ENCODE measurements at regions not wholly inside any gene's neighbourhood (a gene's known extent, or its start where the extent isn't known, plus 50 kb on each side); places are given as distances from the start of the nearest gene placed in this dataset.

DNA sequence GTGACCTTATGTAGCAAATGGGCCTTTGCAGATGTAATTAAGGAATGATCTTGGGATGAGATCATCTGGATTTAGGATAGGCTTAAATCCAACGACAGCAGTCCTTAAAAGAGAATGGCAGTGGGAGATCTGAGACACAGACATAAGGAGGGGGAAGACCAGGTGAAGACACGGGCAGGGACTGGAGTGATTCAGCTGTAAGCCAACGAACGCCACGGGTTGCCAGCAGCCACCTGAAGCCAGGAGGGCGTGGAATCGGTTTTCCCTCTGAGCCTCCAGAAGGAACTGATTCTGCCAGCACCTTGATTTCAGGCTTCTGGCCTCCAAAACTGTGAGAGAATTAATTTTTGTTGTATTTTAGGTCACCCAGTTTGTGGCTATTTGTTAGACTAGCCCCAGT, 218.6 kb upstream of the ANKRD55 start:
- no peak for FAIRE-seq

DNA sequence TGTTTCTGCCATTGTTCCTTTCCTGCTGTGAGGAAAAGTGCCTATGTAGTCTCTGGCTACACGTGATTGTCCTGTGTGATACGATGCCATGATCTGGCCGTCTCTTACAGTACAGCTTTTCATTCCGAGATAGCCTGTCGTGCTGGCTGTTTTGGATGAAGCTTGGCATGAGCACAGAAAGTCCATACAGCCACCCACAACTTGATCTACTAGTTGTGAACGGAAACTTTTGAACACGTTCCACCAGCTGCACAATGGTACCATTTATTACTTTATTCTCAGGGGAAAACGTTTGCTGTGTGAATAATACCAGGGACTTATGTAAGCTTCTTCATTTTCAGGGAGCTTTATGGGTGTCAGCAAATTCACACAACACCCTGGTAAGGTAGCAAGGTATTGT, 217.6 kb upstream of the ANKRD55 start:
- no peak for FAIRE-seq

DNA sequence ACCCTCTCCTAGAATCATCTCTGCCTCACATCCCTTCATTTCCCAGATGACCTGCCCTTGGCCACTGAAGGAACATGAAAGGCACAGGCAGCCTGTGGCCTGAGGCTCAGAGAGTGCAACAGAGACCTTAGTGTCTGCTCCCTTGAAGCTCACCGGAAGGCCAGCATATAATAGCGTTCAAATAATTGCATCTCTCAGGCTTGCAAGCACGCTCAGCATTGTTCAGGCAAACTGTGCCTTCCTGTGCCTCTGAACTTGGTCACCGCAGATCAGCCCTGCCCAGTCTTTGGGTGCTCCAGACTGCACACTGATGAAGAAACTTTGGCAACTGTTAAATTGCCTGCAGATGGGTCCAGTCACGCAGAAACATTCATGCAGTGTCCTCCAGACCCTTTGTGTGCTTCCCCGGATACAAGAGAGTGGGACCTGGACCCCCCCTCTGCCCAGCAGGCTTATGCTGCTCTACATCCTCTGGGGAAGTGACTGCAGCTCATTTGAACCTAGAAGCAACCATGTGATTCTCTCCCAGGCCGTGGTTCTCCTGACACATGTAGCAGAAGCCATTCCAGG, 216.0 kb upstream of the ANKRD55 start:
- no peak for FAIRE-seq

DNA sequence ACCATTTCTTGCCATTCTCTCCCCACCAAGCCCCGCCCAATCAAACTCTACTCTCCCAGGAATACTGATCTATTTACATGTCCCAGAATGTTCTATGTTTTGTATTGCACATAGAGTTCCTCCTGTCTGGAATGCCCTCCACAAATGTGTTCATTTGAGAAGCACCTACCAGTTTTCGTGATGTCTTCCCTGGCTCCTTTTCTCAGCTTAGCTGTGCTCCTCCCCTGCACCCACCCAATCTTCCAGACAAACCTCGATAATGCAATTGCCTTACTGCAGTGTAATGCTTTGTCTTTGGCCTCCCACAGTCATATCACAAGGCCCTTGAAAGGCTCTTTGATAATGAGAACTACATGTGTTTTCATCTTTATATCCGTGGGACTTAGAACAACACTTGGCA, 214.5 kb upstream of the ANKRD55 start:
- FAIRE-seq, result no peak

DNA sequence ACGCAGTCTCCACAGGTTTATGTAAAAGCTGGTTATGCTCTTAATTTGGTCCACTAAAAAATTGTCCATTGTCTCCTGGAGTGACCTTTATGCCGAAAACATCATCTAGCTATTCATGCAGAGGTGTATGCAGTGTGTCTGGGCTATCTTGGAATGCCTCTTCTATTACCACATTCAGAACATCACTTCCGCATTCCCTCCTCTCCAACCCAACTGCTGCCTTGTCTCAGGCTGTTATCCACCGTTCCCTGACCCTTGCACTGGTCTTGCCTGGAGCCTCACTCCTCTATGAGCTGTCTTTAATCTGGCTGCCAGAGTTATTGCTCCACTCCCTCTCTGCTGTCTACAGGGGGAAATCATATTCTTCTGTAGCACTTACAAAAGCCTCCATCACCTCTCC, 214.1 kb upstream of the ANKRD55 start:
- FAIRE-seq, result no peak

DNA sequence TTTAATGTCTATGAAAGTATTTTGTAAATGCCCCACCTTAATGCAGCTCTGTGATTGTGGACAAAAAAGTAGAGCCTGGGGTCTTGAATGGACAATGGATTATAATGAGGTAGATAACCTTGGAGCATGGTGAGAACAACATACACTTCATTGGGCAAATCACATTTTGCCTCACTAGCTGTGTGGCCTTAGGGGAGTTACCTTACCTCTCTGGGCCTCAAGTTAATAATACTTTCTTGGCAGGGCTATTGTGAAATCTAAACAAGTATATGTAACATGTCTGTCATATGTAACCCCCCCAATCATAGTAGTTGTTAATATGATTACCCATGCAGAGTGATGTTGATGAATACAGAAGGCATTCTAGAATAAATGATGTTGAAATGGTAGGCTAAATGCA, 213.6 kb upstream of the ANKRD55 start:
- FAIRE-seq, result no peak

DNA sequence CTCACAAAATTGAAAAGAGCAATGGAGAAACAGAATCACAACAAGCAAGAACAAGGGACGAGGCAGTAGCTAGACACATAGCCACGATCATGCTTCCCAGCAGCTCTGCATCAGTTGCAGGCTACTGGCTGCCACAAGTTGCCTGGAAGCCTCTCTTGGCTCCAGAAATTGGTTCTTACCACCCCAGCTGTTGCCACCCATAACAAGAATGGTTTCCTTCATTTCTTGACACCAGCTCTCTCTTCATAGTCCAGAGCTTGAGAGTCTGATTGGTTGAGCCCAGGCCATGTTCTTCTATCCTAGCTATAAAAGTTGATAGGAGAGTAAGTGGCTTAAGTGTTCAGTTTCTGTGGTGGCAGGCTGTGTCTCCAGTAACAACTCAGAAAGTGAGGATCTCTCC, 210.7 kb upstream of the ANKRD55 start:
- FAIRE-seq, result no peak

DNA sequence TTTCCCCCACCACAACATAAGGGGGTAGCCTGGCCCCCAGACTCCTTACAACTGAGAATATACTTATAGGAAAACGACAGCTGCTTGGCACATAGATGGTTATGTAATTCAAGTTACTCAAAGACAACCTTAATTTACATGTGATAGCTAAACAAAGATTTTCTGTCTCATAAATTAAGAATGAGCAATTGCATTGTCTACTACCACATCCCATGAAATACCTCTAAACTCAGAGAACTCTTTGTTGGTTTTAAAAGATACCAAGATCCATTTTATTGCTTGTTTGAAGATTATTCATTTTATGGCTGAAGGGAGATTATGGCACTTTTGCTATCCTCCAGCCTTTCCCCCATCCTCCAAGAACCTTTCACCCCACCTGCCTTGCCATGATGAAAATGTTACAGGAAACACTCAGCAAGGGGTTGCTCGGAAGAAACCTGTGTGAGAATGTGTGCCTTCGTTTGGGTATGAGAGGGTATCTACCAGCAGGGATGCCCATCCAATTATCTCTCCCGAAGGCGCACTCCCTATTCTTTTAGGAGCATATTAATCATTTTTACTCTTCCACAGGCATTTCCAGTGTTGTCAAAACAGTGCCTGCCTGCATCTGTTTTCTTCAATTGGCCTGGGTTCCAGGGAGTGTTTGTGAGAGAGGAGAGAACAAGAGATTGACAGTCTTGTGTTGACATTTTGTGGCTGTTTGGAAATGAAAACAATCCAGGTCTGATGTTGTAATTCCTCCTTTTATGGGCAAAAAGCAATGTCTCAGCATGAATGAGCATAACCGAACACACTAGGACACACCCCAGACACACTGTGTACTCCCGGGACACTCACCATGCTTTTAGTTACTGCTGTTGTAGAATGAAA, 208.0 kb upstream of the ANKRD55 start:
- no peak for FAIRE-seq

DNA sequence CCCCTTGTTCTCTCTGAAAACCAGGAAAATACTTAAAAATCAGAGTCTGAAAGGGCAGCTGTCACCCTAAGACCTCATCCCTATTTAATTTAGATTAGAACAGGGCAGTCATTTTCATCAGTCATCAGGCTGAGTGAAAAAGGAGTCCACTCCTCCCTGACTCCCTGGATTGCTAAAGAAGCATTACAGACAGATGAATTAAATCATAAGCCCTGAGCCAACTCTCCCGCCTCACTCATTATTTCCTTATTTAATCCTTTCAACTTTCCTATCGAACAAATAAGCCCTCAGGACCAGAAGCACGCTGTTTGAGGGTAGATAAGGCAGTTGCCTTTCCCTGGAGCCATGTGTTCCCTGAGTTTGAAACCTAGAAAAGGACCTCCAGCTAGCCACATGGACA, 201.9 kb upstream of the ANKRD55 start:
- FAIRE-seq, result no peak

DNA sequence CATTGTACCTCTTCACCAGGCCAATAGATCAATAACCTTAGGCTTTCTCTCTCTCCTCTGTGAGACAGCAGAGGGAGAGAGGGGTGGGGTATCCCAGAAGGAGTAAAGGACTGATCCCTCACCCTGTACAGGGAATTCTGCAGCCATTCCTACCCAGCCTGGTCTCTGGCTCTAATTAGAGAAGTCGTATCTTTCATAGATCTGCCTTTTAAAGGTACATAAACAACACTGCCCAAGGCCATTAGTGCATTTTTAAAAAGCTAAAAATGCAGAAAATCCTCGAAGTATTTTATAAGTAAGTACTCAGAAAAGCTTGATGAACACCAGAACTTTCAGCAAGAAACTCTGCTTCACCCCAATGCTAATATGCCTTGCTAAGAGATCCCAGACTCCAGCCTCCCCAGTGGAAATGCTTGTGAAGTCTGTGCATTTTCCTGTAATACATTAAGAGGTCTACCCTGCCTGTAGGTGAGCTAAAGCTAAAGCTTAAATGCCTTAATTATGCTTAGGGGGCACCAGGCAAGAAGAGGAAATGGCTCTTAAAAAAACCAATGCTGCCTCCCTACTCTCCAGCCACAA, 200.0 kb upstream of the ANKRD55 start:
- FAIRE-seq, result no peak

DNA sequence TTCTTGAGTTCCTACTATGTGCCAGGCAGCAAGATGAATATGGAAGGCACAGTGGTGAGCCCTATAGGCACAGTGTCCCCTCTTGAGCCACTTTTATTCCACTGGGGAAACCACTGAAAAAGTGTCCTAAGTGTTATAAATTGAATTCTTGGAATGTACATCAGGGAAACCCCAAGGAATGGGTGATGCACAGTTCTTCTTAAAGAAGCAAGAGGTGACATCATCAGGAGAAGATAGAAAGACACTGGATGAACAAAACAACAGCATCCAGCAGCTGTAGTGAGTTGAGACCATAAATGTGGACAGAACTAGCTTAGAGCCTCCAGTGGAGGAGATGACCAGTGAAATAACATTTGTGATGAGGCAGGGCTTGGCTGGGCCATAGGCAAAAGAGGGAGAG, 199.2 kb upstream of the ANKRD55 start:
- no peak for FAIRE-seq

DNA sequence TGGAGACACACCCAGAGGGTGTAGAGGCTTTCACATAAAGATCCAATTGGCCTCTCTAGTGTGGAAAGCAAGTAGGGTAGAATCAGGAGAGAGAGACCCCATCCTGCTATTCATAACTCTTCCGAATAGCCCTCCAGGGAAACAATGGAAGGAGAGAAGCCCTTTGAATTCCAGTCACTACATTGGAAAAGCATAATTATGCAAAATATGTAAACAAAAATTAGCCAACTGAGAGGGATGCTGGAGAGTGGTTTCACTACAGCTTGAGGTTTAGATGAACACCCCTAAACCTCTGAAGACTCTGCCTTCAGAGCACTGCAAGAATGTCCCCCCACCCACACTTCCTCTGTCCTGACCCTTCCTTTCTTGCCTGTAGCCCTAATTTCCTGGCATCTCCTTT, 197.3 kb upstream of the ANKRD55 start:
- FAIRE-seq, result no peak

DNA sequence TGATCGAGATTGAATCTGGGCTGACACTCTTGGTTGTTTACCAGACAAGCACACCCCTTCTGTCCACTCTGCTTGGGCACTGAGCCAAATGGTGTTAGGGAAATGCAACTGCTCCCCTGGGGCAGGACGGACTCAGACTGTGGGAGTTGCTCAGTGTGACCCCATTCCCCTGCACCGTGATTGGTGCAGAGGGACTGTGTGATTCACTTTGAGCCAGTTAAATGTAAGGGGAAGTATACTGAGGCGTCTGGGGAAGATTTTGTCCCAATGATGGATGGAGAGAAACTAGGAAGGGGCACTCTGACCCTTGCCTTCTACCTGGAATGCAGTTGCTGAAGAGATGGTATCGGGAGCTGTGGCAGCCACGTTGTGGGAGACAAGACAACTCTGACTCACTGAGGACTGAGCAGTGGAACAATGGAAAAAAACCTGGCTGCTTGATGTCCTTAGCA, 196.0 kb upstream of the ANKRD55 start:
- no peak for FAIRE-seq

DNA sequence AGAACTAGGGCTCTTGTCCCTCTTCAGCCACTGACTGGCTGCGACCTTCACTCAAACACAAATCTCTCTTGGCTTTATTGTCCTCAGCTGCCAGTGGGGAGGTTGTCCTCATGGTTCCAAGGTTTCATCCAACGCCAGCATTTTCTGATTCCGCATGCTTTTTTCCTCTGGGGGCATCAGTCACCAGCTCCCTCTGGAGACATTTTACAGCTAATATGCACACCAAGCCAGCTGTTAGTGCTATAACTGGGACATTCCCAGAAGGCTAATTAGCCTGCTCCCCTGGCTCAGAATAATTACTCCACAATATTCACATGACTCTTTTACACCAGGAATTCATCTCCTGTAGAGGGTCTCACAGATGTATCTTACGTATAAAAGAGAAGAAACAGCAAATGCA, 193.6 kb upstream of the ANKRD55 start:
- no peak for FAIRE-seq

DNA sequence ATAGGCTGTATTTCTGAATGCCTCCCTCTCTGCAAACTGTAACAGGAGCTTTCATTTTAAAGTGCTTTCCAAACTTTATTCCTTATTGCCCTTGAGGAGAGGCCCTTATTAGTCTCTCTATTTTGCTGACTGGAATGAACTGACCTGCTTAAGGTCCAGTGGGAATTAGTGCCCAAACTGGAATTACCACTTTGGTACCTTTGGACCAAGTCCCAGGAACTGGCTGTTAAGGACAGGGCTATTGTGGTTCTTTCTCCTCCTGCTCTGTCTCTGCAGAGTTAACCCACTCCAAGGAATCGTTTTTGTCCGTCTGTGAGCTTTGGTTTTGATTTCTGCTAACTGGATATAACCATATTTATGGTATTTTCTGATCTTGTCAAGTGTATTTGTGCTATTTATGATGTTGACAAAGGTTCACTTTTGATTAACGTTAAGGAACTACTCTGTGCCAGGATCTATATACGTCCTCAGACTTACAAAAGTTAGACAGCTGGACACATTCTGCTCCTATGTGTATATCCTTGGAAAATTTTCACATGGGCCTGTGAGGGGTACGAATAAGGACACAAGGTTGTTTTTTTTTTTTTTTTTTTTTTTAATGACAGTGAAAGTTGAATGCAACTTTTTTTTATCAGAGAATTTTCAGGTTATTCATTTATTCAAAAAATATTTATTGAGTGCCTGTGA, 189.1 kb upstream of the ANKRD55 start:
- FAIRE-seq, result no peak

DNA sequence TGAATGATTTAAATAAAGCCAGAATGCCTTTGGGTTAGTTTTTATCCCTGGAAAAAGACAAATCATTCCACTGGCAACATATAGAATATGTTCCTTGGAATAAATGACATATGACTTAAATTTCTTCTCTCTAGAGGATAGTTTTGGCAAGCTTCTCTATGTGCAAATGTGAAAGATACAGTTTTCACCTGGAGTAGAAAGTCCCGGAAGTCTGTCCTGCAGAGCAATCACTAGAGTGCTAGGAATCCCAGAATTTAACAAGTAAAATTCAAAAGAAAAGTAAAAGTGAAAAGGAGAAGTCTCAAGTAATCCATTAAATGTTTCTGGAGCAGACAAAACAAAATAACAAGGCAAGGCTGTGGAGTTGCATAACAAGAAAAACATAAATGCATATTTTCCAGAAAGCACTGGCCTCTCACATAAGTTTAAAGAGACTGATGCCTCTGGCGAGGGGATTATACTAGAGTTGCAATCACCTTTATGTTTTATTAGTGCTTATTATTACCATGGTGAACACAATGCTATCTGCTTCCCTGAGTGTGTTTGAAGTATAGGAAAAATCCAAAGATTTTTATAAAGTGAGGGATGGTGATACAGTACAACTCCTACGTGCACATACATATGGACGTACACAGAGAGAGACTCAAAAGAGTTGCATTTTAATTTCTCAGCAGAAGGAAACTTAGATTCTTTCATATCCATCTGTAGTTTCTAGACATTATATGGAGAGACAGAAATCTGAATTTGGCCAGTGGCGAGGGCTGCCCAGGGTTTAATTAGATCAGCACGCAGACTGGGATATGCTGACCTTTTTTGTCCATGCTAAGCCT, 188.3 kb upstream of the ANKRD55 start:
- no peak for FAIRE-seq

DNA sequence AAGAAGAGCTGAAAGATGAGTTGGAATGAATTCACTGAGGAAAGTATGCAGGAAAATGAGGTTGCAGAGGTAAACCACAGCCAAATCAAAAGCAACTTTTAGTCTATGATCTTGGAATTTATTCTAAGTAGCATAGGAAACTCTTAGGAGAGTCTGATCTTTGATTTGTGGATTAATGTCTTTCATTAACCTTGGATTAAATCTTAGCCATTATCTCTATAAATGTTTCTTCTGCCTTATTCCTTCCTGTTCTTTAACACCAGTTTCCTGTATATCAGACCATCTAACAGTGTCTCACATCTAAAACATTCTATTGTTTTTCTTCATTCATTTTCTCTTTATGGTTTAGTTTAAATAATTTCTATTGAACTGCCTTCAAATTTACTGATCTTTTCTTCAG, 187.2 kb upstream of the ANKRD55 start:
- no peak for FAIRE-seq

DNA sequence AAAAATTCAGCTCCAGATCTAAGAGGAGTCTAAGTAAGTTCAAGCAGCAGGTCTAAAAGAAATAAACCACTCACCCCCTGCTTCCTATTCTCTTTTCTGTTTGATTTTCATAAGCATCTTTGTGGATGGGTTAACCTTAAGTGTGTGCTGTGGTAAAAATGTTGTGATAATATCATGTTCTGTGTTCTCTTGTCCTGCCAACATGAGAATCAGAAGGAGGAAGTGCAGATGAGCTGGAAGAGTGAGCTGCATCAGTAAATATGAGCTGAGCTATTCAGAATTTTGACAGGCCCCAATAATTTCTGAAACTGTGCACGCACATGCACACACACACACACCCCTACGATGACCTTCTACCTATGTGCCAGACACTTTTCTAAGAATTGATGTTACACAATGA, 186.5 kb upstream of the ANKRD55 start:
- no peak for FAIRE-seq

DNA sequence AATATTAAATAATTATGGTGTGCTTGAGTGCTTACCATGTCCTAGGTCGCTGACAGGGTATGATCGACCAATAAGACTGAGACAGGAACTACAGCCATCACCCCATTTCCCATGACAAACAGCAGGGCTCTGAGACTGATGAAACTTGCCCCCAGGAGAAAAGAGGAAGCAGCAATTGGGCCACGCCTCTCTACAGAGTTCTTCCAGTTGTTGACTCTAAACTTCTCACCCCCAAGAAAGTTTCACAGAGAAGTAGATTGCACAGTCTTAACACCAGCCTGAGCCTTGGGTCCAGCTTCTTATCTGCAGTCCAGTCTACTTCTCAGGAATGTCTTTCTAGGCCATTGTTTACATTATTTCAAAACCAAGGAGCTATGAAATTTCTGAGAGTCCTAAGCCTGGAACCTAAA, 182.2 kb upstream of the ANKRD55 start:
- FAIRE-seq, result no peak

DNA sequence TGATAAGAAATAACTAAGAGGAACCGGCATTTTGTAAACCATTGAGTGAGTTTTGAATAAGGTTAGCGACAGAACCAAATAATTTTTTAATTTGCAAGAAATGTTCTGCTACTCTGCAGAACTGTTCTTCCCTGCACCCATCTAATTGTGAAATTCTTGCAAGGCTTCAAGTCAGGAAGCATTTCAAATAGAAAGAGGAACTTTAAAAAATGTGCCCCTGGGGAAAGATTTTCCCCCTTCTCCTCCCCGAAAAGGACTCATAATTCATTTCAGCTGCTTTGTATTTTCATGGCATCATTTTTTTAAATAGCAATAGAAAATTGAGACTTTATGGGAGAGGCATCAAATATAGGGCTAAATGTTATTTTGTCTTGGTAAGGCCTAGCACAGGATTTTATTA, 180.9 kb upstream of the ANKRD55 start:
- no peak for FAIRE-seq

DNA sequence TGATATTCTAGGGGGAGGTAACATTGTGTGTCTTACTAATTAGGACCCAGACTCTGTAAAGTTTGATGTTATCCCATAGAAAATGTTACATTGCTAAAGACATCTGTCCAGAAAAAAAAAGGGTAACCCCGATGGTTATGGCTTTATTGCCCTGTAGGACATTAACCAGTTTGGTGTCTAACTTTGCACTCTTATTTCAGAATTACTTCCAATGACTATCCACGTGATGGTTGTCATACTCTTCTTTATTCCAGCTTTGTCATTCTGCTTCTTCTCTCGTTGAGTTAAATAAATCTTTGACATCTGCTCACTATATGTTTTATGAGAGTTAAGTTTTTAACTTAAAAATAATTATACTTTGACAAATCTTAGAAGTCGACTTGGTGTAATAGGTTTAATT, 180.4 kb upstream of the ANKRD55 start:
- FAIRE-seq, result no peak

DNA sequence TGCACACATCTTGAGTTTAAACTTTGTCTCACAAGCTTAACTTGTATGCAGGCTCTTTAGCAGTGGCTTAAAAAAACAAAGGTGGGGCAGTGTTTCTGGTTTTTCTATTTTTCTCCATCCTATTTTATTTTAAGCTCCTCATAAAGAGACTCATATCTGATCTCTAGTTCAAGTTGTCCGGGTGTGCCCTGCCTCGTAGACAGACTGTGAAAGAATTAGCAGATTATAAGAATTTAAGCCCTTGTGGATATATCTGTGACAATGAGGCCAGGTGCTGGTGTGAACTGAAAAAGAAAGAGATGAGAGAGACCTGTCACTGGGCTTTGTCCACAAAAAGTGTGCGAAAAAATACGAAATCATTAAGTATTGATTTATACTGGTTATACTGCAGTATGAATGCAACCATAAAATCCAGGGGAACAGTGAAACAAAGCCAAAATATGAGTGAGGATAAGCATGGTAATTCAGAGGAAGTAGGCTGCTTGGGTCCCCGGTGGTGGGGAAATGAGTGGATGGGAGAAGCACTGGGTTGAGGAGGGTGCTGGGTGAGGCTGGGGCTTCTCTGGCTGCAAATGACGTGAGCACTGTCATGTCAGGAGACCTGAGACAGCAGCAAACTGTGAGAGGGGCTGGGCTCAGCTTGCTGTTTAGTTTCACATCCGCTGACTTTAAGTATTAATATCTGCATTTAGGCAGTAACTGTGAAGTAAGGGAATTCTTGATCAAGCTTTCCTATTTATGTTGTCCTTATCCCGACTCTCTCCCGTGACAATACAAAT, 179.7 kb upstream of the ANKRD55 start:
- FAIRE-seq, result no peak
